NCI-H1092 (cell line): ENCODE measurements at regions not wholly inside any gene's neighbourhood (a gene's known extent, or its start where the extent isn't known, plus 50 kb on each side); places are given as distances from the start of the nearest gene placed in this dataset.

Experiments used
- DNase-seq: peaks from one replicate; lab custom pipeline; 2025; lab: John Stamatoyannopoulos, UW

- no peak for DNase-seq
These were observed 363.9 kb downstream of the PREX1 start for GRCh38 chr20:48463916-48464315.

GRCh38 chr20:48463096-48463720, 364.6 kb downstream of the PREX1 start:
- no peak for DNase-seq

GRCh38 chr20:48461735-48462119, 366.1 kb downstream of the PREX1 start:
- no peak for DNase-seq

- DNase-seq = no peak
These were observed 366.6 kb downstream of the PREX1 start for GRCh38 chr20:48461091-48461734.

GRCh38 chr20:48460681-48461080, 367.1 kb downstream of the PREX1 start:
- no peak for DNase-seq

- no peak for DNase-seq
These were observed 367.9 kb downstream of the PREX1 start for GRCh38 chr20:48459722-48460395.

GRCh38 chr20:48458601-48459385, 369.0 kb downstream of the PREX1 start:
- DNase-seq = no peak

GRCh38 chr20:48458003-48458377, 369.8 kb downstream of the PREX1 start:
- no peak for DNase-seq

- no peak for DNase-seq
These were observed 370.4 kb downstream of the PREX1 start for GRCh38 chr20:48457193-48458002.

- DNase-seq = no peak
These were observed 371.2 kb downstream of the PREX1 start for GRCh38 chr20:48456366-48457192.

GRCh38 chr20:48455651-48456365, 372.0 kb downstream of the PREX1 start:
- DNase-seq = no peak

- no peak for DNase-seq
These were observed 372.9 kb downstream of the PREX1 start for GRCh38 chr20:48454671-48455490.

GRCh38 chr20:48453477-48454093, 374.2 kb downstream of the PREX1 start:
- DNase-seq = no peak

GRCh38 chr20:48451401-48451800, 376.4 kb downstream of the PREX1 start:
- no peak for DNase-seq

- DNase-seq = no peak
These were observed 378.9 kb downstream of the PREX1 start for GRCh38 chr20:48448666-48449600.

GRCh38 chr20:48447456-48447855, 380.3 kb downstream of the PREX1 start:
- no peak for DNase-seq

GRCh38 chr20:48445827-48446226, 382.0 kb downstream of the PREX1 start:
- DNase-seq = no peak

- DNase-seq = no peak
These were observed 383.6 kb downstream of the PREX1 start for GRCh38 chr20:48444249-48444648.
